Parathyroid adenoma (tissue), 2 donors: ENCODE measurements at regions not wholly inside any gene's neighbourhood (a gene's known extent, or its start where the extent isn't known, plus 50 kb on each side); places are given as distances from the start of the nearest gene placed in this dataset.

ENCODE experiments used
- H2AFZ ChIP-seq: fragments of 300-600 bp; sonication (generic); one replicate; pipeline ENCODE4 v1.7.0; 2017; ENCODE audit warnings: antibody characterized with exemption, mild to moderate bottlenecking
- H3K27ac ChIP-seq: fragments of 300-600 bp; sonication (generic); one replicate; pipeline ENCODE4 v1.7.0; 2017
- H3K27me3 ChIP-seq: fragments of 300-600 bp; sonication (generic); one replicate; pipeline ENCODE4 v1.7.0; 2017; ENCODE audit warnings: low read length; ENCODE audit not compliant: control insufficient read depth, insufficient read depth
- H3K36me3 ChIP-seq: fragments of 300-600 bp; sonication (generic); one replicate; pipeline ENCODE4 v1.7.0; 2017; ENCODE audit warnings: low read length; ENCODE audit not compliant: control insufficient read depth, insufficient read depth
- H3K4me1 ChIP-seq: fragments of 300-600 bp; sonication (generic); one replicate; pipeline ENCODE4 v1.7.0; 2017; ENCODE audit warnings: control low read depth
- H3K4me2 ChIP-seq: fragments of 300-600 bp; sonication (generic); one replicate; pipeline ENCODE4 v1.7.0; 2017; ENCODE audit warnings: low read length
- H3K4me3 ChIP-seq: fragments of 300-600 bp; sonication (generic); one replicate; pipeline ENCODE4 v1.7.0; 2017; ENCODE audit warnings: low read depth, low read length
- H3K79me2 ChIP-seq: fragments of 300-600 bp; sonication (generic); one replicate; pipeline ENCODE4 v1.7.0; 2017; ENCODE audit warnings: control low read depth
- H3K9ac ChIP-seq: fragments of 300-600 bp; sonication (generic); one replicate; pipeline ENCODE4 v1.7.0; 2017; ENCODE audit warnings: mild to moderate bottlenecking
- H3K9me3 ChIP-seq: fragments of 300-600 bp; sonication (generic); one replicate; pipeline ENCODE4 v1.7.0; 2017; ENCODE audit warnings: low read length; ENCODE audit not compliant: control insufficient read depth
- CTCF ChIP-seq: fragments of 300-600 bp; sonication (generic); IDR thresholded peaks from one replicate; pipeline ENCODE4 v1.7.0; 2017; ENCODE audit warnings: antibody characterized with exemption, mild to moderate bottlenecking
- donor health status: primary hyperparathyroidism.

GRCh38 chr9:86795823-86796553 lies 151.3 kb downstream of the GAS1 start:
- Histone ChIP-seq H3K9me3 (no peaks in the 10 kb centered on the region), H3K4me2 (no peak overlapping the region), H3K36me3 (no peaks in the 10 kb centered on the region), H3K27me3 (no peaks in the 10 kb centered on the region), H3K4me1 (no peaks in the 10 kb centered on the region), H3K27ac (no peak overlapping the region), H3K4me3 (no peak overlapping the region), H3K79me2 (no peaks in the 10 kb centered on the region), H2AFZ (no peak overlapping the region), H3K9ac (no peak overlapping the region)
- TF ChIP-seq CTCF, result no peak

GRCh38 chr9:86795047-86795442 lies 152.3 kb downstream of the GAS1 start:
- Histone ChIP-seq H3K9me3 (no peaks in the 10 kb centered on the region), H3K79me2 (no peaks in the 10 kb centered on the region), H3K4me2 (no peak overlapping the region), H3K4me1 (no peaks in the 10 kb centered on the region), H3K27me3 (no peaks in the 10 kb centered on the region), H2AFZ (no peak overlapping the region), H3K9ac (no peak overlapping the region), H3K4me3 (no peak overlapping the region), H3K36me3 (no peaks in the 10 kb centered on the region), H3K27ac (no peak overlapping the region)
- TF ChIP-seq CTCF, result no peak

GRCh38 chr9:86794391-86795046 lies 152.8 kb downstream of the GAS1 start:
- TF ChIP-seq CTCF, result no peak
- Histone ChIP-seq H3K36me3 (no peaks in the 10 kb centered on the region), H3K4me3 (no peak overlapping the region), H3K27ac (no peak overlapping the region), H3K79me2 (no peaks in the 10 kb centered on the region), H3K27me3 (no peaks in the 10 kb centered on the region), H3K4me1 (no peaks in the 10 kb centered on the region), H2AFZ (no peak overlapping the region), H3K9ac (no peak overlapping the region), H3K4me2 (no peak overlapping the region), H3K9me3 (no peaks in the 10 kb centered on the region)

GRCh38 chr9:86792136-86792535 lies 155.2 kb downstream of the GAS1 start:
- Histone ChIP-seq H3K9me3 (no peaks in the 10 kb centered on the region), H3K79me2 (no peaks in the 10 kb centered on the region), H3K4me2 (no peak overlapping the region), H3K4me3 (no peak overlapping the region), H2AFZ (no peak overlapping the region), H3K36me3 (no peaks in the 10 kb centered on the region), H3K27ac (no peak overlapping the region), H3K9ac (no peak overlapping the region), H3K4me1 (no peaks in the 10 kb centered on the region), H3K27me3 (no peaks in the 10 kb centered on the region)
- TF ChIP-seq CTCF, result no peak

- Histone ChIP-seq H3K9ac (no peak overlapping the region), H3K9me3 (no peaks in the 10 kb centered on the region), H2AFZ (no peak overlapping the region), H3K4me2 (no peak overlapping the region), H3K27ac (no peak overlapping the region), H3K79me2 (no peaks in the 10 kb centered on the region), H3K36me3 (no peaks in the 10 kb centered on the region), H3K4me1 (no peaks in the 10 kb centered on the region), H3K4me3 (no peak overlapping the region), H3K27me3 (no peaks in the 10 kb centered on the region)
- TF ChIP-seq CTCF, result no peak
Observed at GRCh38 chr9:86790805-86791204, 156.5 kb downstream of the GAS1 start.
